ACC112 (cell line): ENCODE measurements at regions not wholly inside any gene's neighbourhood (a gene's known extent, or its start where the extent isn't known, plus 50 kb on each side); places are given as distances from the start of the nearest gene placed in this dataset.

Experiments used
- H2AFZ ChIP-seq: fragments of 200-600 bp; sonication (generic); one replicate; pipeline ENCODE4 v1.6.0; 2017; ENCODE audit warnings: antibody characterized with exemption, low read length; ENCODE audit not compliant: unreplicated experiment
- H3K27ac ChIP-seq: fragments of 200-600 bp; sonication (generic); 2 replicates; pipeline ENCODE4 v1.5.1; 2014; ENCODE audit warnings: low read depth, mild to moderate bottlenecking, antibody characterized with exemption, low read length, moderate library complexity
- H3K27me3 ChIP-seq: fragments of 200-600 bp; sonication (generic); 2 replicates; pipeline ENCODE4 v1.6.1; 2014; ENCODE audit warnings: mild to moderate bottlenecking, antibody characterized with exemption, low read length, moderate library complexity, mixed read lengths; ENCODE audit not compliant: insufficient read depth
- H3K36me3 ChIP-seq: fragments of 200-600 bp; sonication (generic); 2 replicates; pipeline ENCODE4 v1.6.1; 2016; ENCODE audit warnings: mild to moderate bottlenecking, antibody characterized with exemption, low read length, moderate library complexity, mixed read lengths; ENCODE audit not compliant: insufficient read depth
- H3K4me1 ChIP-seq: fragments of 200-600 bp; sonication (generic); one replicate; pipeline ENCODE4 v1.6.1; 2016; ENCODE audit warnings: low read length, mixed read lengths; ENCODE audit not compliant: insufficient read depth, unreplicated experiment, control insufficient read depth
- H3K4me3 ChIP-seq: fragments of 200-600 bp; sonication (generic); 2 replicates; pipeline ENCODE4 v1.5.1; 2014; ENCODE audit warnings: mild to moderate bottlenecking, low read depth, low read length
- H3K79me2 ChIP-seq: fragments of 200-600 bp; sonication (generic); one replicate; pipeline ENCODE4 v1.6.0; 2016; ENCODE audit warnings: low read length; ENCODE audit not compliant: control insufficient read depth, unreplicated experiment, insufficient read depth

GRCh38 chr16:85418978-85419491 lies 194.1 kb upstream of the GSE1 start:
- Histone ChIP-seq H3K36me3 (no peaks in the 10 kb centered on the region), H3K27me3 (no peaks in the 10 kb centered on the region), H2AFZ (no peak overlapping the region), H3K4me1 (no peaks in the 10 kb centered on the region), H3K27ac (no peak overlapping the region), H3K4me3 (no peak overlapping the region), H3K79me2 (no peaks in the 10 kb centered on the region)

DNA sequence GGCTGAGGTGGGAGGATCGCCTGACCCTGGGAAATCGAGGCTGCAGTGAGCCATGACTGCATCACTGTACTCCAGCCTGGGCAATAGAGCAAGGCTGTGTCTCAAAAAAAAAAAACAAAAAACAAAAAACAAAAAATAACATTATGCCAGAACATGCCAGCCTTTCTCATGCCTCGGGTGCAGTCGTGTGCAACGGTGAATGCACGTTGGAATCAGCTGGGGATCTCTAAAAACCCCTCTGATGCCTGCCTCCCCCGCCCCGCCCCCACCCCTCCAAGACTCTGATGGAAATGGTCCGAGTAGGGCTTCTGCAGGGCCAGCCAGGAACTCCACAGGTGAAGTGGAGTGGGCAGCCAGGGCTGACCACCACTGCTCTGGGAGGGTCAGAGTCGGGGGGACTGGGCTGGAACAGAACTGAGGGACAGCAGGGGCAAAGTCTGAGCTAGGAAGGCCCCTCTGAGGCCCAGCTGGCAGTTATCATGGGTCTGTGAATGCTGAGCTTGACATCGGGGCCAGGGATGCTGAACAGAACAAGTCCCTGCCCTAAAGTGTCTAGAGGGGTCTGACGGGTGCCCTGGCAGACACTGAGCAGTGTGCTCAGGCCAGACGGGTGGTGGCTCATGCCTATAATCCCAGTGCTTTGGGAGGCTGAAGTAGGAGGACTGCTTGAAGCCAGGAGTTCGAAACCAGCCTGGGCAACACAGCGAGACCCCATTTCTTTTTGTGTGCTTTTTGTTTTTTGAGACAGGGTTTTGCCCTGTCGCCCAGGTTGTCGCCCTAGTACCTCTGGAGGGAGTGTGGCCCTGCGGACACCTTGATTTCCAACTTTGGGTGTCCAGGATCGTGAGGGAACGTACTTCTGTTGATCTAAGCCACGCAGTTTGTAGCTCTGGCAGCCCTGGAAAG lies 193.4 kb upstream of the GSE1 start:
- Histone ChIP-seq H3K27me3 (no peaks in the 10 kb centered on the region), H3K36me3 (no peaks in the 10 kb centered on the region), H3K4me1 (no peaks in the 10 kb centered on the region), H3K79me2 (no peaks in the 10 kb centered on the region), H2AFZ (no peak overlapping the region), H3K27ac (no peak overlapping the region), H3K4me3 (no peak overlapping the region)

- H3K27ac ChIP-seq = no peak overlapping the region
- no peaks in the 10 kb centered on the region for H3K79me2 ChIP-seq
- H3K36me3 ChIP-seq = no peaks in the 10 kb centered on the region
- no peaks in the 10 kb centered on the region for H3K4me1 ChIP-seq
- no peaks in the 10 kb centered on the region for H3K27me3 ChIP-seq
- no peak overlapping the region for H2AFZ ChIP-seq
- no peak overlapping the region for H3K4me3 ChIP-seq
Observed at GRCh38 chr16:85420501-85421337, 192.4 kb upstream of the GSE1 start.

DNA sequence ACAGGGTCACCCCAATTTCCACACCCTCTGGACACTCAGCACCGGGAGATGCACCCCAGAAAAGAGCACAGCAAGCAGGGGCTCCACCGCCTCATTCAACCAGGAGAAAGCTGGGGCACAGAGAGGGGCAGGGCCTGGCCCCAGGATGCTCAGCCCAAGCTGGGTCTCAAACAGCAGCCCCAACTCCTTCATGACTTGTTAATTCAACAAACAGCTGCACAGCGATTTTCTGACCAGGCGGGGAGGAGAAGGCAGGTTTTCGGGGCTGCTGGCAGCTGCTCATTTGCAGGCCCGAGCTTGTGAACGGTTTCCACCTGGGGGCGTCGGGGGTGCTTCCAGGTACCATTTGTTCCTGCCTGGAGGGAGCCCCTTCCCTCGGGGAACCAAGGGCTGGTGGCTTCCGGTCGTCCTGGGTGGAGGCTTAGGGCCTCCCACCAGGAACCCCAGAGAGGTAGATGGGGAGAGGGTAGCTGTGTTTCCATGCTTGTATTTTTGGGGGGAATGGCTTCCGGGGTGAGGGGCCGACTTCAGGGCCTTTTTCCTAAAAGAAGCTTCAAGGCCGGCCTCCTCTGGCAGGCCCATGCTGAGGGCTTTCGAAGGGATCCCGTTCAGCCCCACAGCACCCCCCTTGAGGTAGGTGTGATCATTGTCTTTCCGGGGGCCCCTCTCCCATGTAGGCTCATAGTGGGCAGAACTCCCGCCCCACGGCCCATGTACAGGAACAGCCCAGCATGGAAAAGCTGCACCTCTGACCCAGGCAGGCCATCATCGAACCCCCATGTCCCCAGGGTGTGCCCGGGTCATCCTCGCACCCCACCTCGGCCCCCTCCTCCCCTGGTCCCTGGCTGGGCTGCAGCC lies 191.6 kb upstream of the GSE1 start:
- no peak overlapping the region for H3K27ac ChIP-seq
- no peak overlapping the region for H2AFZ ChIP-seq
- H3K27me3 ChIP-seq = no peaks in the 10 kb centered on the region
- no peaks in the 10 kb centered on the region for H3K4me1 ChIP-seq
- H3K36me3 ChIP-seq = no peaks in the 10 kb centered on the region
- H3K4me3 ChIP-seq = no peak overlapping the region
- no peaks in the 10 kb centered on the region for H3K79me2 ChIP-seq

DNA sequence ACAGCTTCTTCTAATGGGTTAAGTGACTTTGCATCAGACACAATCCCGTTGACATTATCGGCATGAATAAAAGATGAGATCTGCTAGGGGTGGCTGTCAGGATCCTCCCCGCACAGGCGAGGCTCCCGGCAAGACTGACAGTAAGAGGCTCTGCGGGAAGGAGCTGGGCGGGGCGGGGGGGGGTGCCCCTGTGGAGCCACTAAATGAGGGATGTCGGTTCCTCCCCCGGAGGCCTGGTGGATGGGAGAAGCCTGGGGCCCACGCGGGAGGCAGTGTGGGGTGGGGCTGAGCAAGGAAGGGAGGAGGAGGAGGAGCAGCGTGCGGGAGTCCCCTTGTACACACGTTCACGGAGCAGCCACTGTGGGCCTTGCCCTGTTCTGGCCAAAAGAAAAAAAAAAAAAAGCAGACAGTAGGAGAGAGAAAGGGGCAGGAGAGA lies 190.9 kb upstream of the GSE1 start:
- H3K79me2 ChIP-seq = no peaks in the 10 kb centered on the region
- H3K27me3 ChIP-seq = no peaks in the 10 kb centered on the region
- no peak overlapping the region for H3K4me3 ChIP-seq
- no peaks in the 10 kb centered on the region for H3K36me3 ChIP-seq
- no peak overlapping the region for H2AFZ ChIP-seq
- H3K27ac ChIP-seq = no peak overlapping the region
- no peaks in the 10 kb centered on the region for H3K4me1 ChIP-seq

- Histone ChIP-seq H2AFZ (no peak overlapping the region), H3K4me3 (no peak overlapping the region), H3K36me3 (no peaks in the 10 kb centered on the region), H3K27ac (no peak overlapping the region), H3K27me3 (no peaks in the 10 kb centered on the region), H3K4me1 (no peaks in the 10 kb centered on the region), H3K79me2 (no peaks in the 10 kb centered on the region)
Observed at GRCh38 chr16:85422632-85423550, 190.2 kb upstream of the GSE1 start.

DNA sequence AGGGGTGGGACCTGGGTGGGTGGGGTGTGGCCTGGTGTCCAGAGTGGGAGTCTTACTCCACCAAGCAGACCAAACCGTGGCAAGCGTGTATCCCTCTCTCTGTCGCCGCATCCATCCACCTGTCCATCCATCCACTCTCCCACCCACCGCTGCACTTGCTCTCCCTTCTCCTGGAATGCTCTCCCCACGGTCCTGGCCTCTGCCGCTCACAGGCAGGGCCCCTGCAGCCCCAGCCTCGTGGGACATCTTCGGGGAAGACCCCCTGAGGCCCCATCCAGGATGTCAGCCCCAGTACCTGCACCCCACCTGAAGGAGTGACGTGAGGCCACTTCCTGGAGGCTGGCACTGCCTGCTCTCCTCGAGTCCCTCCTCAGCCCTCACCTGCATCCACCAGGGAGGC lies 189.5 kb upstream of the GSE1 start:
- no peaks in the 10 kb centered on the region for H3K27me3 ChIP-seq
- no peaks in the 10 kb centered on the region for H3K4me1 ChIP-seq
- H3K27ac ChIP-seq = no peak overlapping the region
- no peaks in the 10 kb centered on the region for H3K79me2 ChIP-seq
- H2AFZ ChIP-seq = no peak overlapping the region
- H3K36me3 ChIP-seq = no peaks in the 10 kb centered on the region
- no peak overlapping the region for H3K4me3 ChIP-seq

DNA sequence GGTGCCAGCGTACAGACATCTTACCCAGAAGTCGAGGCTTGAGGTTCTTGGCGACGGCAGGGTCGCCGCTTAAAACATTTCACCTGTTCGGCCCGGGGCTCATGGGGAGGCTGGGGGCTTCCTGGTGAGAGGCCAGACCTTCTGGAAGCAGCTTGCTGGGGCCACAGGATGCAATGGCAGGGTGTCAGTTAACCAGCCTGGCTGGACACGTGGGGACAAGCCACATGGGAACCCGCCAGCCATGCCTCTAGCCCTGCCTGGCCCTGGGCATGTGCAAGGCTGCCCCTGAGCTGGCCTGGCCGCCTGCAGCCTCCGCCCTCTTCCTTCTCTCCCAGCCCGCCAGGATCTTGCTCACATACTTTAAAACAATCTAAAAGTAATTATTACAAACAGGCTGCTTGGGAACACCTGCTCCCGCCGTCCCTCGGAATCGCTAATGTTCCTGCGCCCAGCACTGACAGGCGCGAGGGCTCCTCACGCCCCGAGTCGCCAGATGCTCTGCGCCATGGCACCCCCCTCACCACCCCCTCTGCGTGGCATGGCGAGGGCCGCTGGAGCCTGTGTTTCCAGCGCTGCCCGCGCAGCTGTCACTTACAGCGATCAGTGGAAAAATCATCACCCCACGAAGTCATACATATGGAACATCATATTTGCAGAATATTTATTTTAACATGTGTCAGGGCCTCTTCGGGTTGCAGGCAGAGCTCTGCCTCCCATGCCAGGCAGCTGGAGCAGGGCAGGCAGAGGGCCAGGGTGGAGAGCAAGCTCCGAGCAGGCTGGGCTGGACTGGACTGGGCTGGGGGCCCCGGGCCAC lies 188.7 kb upstream of the GSE1 start:
- Histone ChIP-seq H3K4me3 (no peak overlapping the region), H3K79me2 (no peaks in the 10 kb centered on the region), H2AFZ (no peak overlapping the region), H3K36me3 (no peaks in the 10 kb centered on the region), H3K27me3 (no peaks in the 10 kb centered on the region), H3K27ac (no peak overlapping the region), H3K4me1 (no peaks in the 10 kb centered on the region)

- H3K27me3 ChIP-seq = no peaks in the 10 kb centered on the region
Observed at GRCh38 chr16:85425074-85425662, 188.0 kb upstream of the GSE1 start.

More at GRCh38 chr16:85425074-85425662, 188.0 kb upstream of the GSE1 start:
- no peaks in the 10 kb centered on the region for H3K4me1 ChIP-seq
- no peaks in the 10 kb centered on the region for H3K79me2 ChIP-seq
- H3K4me3 ChIP-seq = no peak overlapping the region
- no peaks in the 10 kb centered on the region for H3K36me3 ChIP-seq
- H3K27ac ChIP-seq = no peak overlapping the region
- no peak overlapping the region for H2AFZ ChIP-seq
